ENCODE measurements at regions not wholly inside any gene's neighbourhood (a gene's known extent, or its start where the extent isn't known, plus 50 kb on each side); places are given as distances from the start of the nearest gene placed in this dataset.

DNA sequence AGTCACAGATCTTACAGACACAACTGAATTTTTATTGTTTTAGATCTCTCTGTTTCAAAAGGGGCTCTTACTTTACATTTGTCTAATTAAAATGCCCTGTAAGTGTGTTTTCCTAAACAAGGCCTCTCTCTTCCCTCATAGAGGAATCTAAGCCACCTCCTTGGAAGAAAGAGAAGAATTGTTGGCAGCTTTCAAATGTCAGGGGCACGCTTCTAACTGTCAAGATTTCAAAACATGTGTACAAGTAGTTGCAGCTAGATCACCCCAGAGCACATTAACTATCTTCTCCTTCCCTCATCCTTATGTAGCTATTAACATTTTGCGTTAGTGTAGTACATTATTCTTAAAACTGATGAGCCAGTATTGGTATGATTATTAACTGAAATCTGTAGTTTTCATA is 266.5 kb upstream of the BOD1L1 start:
- H3K9me3 Mint-ChIP-seq: peaks cover 0 to 3% (median 0%) of the 10 kb centered on the region in 9 donors
- H3K27me3 Mint-ChIP-seq: peaks cover 3 to 16% (median 6%) of the 10 kb centered on the region in 5 donors
- no peaks in the 10 kb centered on the region for H3K36me3 Mint-ChIP-seq
- no peak overlapping the region for H3K27ac Mint-ChIP-seq
- H3K4me3 Mint-ChIP-seq: no peak overlapping the region
- POLR2A ChIA-PET: no interaction called here
- ATAC-seq (no peak), DNase-seq (no peak)
- no peaks in the 10 kb centered on the region for H3K4me1 Mint-ChIP-seq

DNA sequence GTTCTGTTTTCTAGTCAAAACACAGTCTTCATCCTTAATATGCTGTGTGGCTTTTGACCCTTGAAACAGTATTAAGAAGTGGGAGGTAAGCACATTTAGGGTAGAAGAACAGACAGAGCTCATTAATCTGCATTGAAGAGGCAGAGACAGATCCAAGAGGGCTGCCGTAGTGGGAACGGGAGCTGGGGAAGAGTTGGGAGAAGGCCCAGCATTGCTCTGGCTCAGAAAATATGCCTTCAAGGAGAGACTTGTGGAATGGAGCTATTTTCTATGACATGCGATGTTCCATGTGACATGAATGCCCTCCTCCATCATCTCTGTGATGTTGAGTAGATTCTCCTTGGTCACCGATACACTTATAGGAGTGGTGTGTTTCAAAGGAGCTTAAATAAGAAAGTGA is 273.3 kb upstream of the BOD1L1 start:
- Mint-ChIP-seq H3K27me3 (peaks cover 0 to 10% (median 0%) of the 10 kb centered on the region in 5 donors), H3K36me3 (no peaks in the 10 kb centered on the region), H3K4me1 (no peaks in the 10 kb centered on the region), H3K9me3 (no peaks in the 10 kb centered on the region), H3K4me3 (no peak overlapping the region), H3K27ac (no peak overlapping the region)
- DNase-seq: no peak
- no peak for ATAC-seq
- POLR2A ChIA-PET: no interaction called here

DNA sequence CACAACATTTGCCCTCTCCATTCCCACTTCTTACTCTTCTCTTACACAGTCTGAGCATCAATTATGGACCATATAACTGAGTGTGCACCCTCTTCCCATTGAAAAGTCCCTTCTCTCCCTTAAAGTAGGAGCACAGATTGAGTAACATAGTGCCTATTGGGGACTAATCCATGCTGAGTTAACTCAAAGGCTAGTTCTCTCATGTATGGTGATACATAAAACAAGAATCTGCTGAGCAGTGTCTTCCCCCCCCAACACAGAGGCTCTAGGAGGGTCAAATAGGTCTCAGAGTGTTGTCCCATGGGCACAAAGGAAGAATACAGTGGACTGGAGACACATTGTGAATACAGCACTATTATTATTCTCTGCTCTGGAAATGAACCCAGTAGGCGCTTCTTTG is 274.6 kb upstream of the BOD1L1 start:
- Mint-ChIP-seq H3K27me3 (peaks cover 0 to 10% (median 0%) of the 10 kb centered on the region in 5 donors), H3K36me3 (no peaks in the 10 kb centered on the region), H3K4me1 (no peaks in the 10 kb centered on the region), H3K9me3 (no peaks in the 10 kb centered on the region), H3K27ac (no peak overlapping the region), H3K4me3 (no peak overlapping the region)
- DNase-seq (no peak), ATAC-seq (no peak)
- POLR2A ChIA-PET: no interaction called here

DNA sequence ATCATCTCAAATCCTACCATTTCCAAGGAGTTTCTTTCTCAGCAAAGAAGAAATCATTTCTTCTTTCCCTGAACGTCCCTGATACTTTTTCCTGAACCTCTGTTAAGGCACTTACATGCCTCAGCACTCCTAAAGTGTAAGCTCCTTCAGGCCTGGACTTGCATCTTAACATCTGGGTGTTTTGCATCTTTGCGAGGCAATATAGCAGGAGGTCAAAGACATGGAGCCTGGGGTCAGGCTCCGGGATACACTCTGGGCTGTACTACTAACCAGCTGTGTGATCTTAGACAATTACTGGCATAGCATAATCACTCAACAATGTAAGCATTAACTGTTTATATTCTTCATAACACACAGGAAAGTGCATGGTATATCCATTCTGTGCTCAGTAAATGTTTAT is 275.5 kb upstream of the BOD1L1 start:
- Mint-ChIP-seq H3K9me3 (no peaks in the 10 kb centered on the region), H3K27ac (no peak overlapping the region), H3K4me1 (no peaks in the 10 kb centered on the region), H3K36me3 (no peaks in the 10 kb centered on the region), H3K4me3 (no peak overlapping the region), H3K27me3 (peaks cover 0 to 7% (median 0%) of the 10 kb centered on the region in 5 donors)
- ATAC-seq: no peak
- DNase-seq: no peak
- POLR2A ChIA-PET: no interaction called here

DNA sequence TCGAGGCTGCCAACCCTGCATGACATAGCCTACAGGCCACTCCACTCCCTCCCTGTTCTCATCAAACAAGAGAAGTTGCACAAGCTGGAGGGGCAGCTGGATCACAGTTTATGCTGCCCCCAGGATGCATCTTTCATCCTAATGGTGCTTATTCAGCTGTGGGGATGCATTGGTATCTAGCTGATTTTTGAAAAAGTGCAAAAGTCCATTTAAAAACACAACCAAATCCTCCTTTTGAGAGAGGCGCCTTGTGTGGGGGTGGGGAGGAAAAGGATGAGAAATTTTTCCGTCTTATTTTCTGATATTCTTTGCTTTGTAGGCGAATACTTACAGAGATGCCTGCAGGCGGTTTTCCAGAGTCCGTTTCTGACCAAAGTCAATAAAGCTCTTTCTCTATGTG is 276.4 kb upstream of the BOD1L1 start:
- Mint-ChIP-seq H3K4me3 (no peak overlapping the region), H3K4me1 (no peaks in the 10 kb centered on the region), H3K36me3 (no peaks in the 10 kb centered on the region), H3K27me3 (peaks cover 0 to 7% (median 0%) of the 10 kb centered on the region in 5 donors), H3K27ac (no peak overlapping the region), H3K9me3 (no peaks in the 10 kb centered on the region)
- ATAC-seq (no peak), DNase-seq (no peak)
- POLR2A ChIA-PET: no interaction called here

DNA sequence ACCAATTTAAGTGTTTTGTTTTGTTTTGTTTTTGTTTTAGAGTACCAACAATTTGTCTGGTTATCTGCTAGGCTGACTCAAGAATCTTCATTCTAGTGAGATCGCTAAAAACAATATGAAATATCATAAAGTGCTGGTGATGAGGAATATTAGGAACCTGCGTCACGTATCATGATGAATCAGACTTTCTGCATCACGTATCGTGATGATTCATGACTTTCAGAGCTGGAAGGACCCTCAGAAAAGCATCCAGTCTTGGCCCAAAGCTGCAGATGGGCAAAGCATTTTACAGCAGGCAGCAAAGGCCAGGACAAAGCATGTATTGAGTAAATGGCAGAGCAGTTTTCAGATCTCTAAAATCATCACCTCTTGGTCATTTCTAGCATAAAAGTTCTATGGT is 278.0 kb upstream of the BOD1L1 start:
- POLR2A ChIA-PET: no interaction called here
- ATAC-seq (no peak), DNase-seq (no peak)
- no peaks in the 10 kb centered on the region for H3K36me3 Mint-ChIP-seq
- H3K27me3 Mint-ChIP-seq: peaks cover 0 to 3% (median 0%) of the 10 kb centered on the region in 5 donors
- H3K4me3 Mint-ChIP-seq: no peak overlapping the region
- H3K4me1 Mint-ChIP-seq: no peaks in the 10 kb centered on the region
- no peak overlapping the region for H3K27ac Mint-ChIP-seq
- no peaks in the 10 kb centered on the region for H3K9me3 Mint-ChIP-seq

GRCh38 chr4:13906727-13907126 is 279.2 kb upstream of the BOD1L1 start:
- H3K27ac Mint-ChIP-seq: no peak overlapping the region
- H3K4me3 Mint-ChIP-seq: no peak overlapping the region
- POLR2A ChIA-PET: no interaction called here
- no peaks in the 10 kb centered on the region for H3K36me3 Mint-ChIP-seq
- DNase-seq: no peak
- no peaks in the 10 kb centered on the region for H3K9me3 Mint-ChIP-seq
- no peaks in the 10 kb centered on the region for H3K4me1 Mint-ChIP-seq
- no peak for ATAC-seq
- peaks cover 0 to 5% (median 0%) of the 10 kb centered on the region in 5 donors for H3K27me3 Mint-ChIP-seq

- Mint-ChIP-seq H3K9me3 (no peaks in the 10 kb centered on the region), H3K27me3 (peaks cover 0 to 5% (median 0%) of the 10 kb centered on the region in 5 donors), H3K36me3 (no peaks in the 10 kb centered on the region), H3K27ac (no peak overlapping the region), H3K4me1 (no peaks in the 10 kb centered on the region), H3K4me3 (no peak overlapping the region)
- POLR2A ChIA-PET: no interaction called here
- ATAC-seq (no peak), DNase-seq (no peak)
Measured at GRCh38 chr4:13907255-13907751, 279.8 kb upstream of the BOD1L1 start.

GRCh38 chr4:13908455-13908854 is 280.9 kb upstream of the BOD1L1 start:
- H3K27me3 Mint-ChIP-seq: peaks cover 0 to 5% (median 0%) of the 10 kb centered on the region in 5 donors
- ATAC-seq (no peak), DNase-seq (no peak)
- H3K27ac Mint-ChIP-seq: no peak overlapping the region
- no peak overlapping the region for H3K4me3 Mint-ChIP-seq
- no peaks in the 10 kb centered on the region for H3K36me3 Mint-ChIP-seq
- no peaks in the 10 kb centered on the region for H3K9me3 Mint-ChIP-seq
- H3K4me1 Mint-ChIP-seq: no peaks in the 10 kb centered on the region
- POLR2A ChIA-PET: no interaction called here

GRCh38 chr4:13910556-13910955 is 283.0 kb upstream of the BOD1L1 start:
- Mint-ChIP-seq H3K27ac (no peak overlapping the region), H3K9me3 (no peaks in the 10 kb centered on the region), H3K36me3 (no peaks in the 10 kb centered on the region), H3K4me3 (no peak overlapping the region), H3K27me3 (peaks cover 0 to 5% (median 2%) of the 10 kb centered on the region in 5 donors), H3K4me1 (no peaks in the 10 kb centered on the region)
- DNase-seq (no peak), ATAC-seq (no peak)
- POLR2A ChIA-PET: no interaction called here

DNA sequence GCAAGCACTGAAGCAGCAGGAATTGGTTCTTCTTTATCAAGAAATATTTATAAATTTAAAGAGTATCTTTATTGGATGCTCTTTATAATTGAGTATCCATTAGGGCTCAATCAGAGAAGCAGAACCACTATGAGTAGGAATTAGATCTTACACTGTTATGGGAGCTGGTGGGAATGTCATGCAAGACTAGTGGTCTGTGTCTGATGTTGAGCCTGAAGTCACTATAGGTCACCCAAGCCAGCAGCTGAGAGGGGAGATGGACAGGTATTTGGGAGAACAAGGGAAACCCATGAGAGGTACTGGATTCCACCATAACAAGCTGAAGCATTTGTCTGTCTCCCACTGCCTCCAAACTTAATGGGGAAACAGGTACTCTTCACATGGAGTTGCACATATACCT is 283.7 kb upstream of the BOD1L1 start:
- Mint-ChIP-seq H3K27ac (no peak overlapping the region), H3K4me3 (no peak overlapping the region), H3K36me3 (no peaks in the 10 kb centered on the region), H3K27me3 (peaks cover 0 to 5% (median 2%) of the 10 kb centered on the region in 5 donors), H3K9me3 (no peaks in the 10 kb centered on the region), H3K4me1 (no peaks in the 10 kb centered on the region)
- DNase-seq: no peak
- no peak for ATAC-seq
- POLR2A ChIA-PET: no interaction called here

GRCh38 chr4:13912436-13912925 is 285.0 kb upstream of the BOD1L1 start:
- Mint-ChIP-seq H3K27ac (no peak overlapping the region), H3K4me1 (no peaks in the 10 kb centered on the region)

DNA sequence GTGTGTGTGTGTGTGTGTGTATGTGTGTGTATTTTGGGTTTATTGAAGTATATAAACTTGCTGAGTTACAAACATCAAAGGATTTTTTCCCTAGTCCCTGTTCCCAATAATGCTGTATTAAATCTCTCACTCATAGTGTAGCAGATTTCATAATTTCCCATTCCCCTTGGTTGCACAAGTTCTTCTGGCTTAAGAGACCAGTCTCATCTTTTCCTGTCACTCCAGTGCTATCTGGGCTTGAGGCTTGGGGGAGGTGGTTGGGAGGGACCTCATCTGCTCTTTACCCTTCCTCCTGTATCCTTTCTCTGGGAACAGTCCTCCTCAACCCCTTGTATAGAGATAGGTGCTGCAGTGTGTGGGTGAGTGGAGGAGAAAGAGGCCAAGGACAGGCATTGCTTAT is 285.4 kb upstream of the BOD1L1 start:
- Mint-ChIP-seq H3K9me3 (no peaks in the 10 kb centered on the region), H3K4me1 (no peaks in the 10 kb centered on the region), H3K36me3 (no peaks in the 10 kb centered on the region), H3K4me3 (no peak overlapping the region), H3K27me3 (peaks cover 0 to 5% (median 2%) of the 10 kb centered on the region in 5 donors), H3K27ac (no peak overlapping the region)
- ATAC-seq (no peak), DNase-seq (no peak)
- POLR2A ChIA-PET: no interaction called here

More at GRCh38 chr4:13912436-13912925, 285.0 kb upstream of the BOD1L1 start:
- Mint-ChIP-seq H3K36me3 (no peaks in the 10 kb centered on the region), H3K9me3 (no peaks in the 10 kb centered on the region), H3K27me3 (peaks cover 0 to 5% (median 2%) of the 10 kb centered on the region in 5 donors), H3K4me3 (no peak overlapping the region)
- ATAC-seq: no peak
- POLR2A ChIA-PET: no interaction called here
- no peak for DNase-seq

DNA sequence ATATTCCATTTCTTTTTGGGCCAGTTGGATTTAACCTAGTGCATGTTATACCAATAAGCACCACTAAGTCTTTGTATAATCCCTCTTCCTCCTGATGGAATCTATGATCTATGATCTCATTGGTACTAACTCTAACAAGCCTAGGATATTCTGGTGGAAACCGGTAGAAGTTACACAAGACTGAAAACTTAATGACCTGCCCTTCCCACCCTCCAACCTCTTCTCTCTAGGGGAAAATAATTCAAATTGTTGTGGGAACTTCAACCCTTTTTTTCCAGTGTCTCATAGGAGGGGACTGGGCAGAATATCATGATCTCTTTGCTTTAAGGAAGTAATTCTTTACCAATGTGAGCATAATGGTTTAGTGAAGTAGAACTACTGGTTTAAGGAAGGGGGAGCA is 289.5 kb upstream of the BOD1L1 start:
- no peaks in the 10 kb centered on the region for H3K36me3 Mint-ChIP-seq
- H3K4me3 Mint-ChIP-seq: no peak overlapping the region
- no peak overlapping the region for H3K27ac Mint-ChIP-seq
- no peaks in the 10 kb centered on the region for H3K4me1 Mint-ChIP-seq
- no peaks in the 10 kb centered on the region for H3K9me3 Mint-ChIP-seq
- POLR2A ChIA-PET: no interaction called here
- no peak for ATAC-seq
- DNase-seq: no peak
- H3K27me3 Mint-ChIP-seq: peaks cover 0 to 9% (median 0%) of the 10 kb centered on the region in 5 donors

Measured in naive thymus-derived CD8-positive, alpha-beta T cell (primary cell).